ENCODE measurements at regions not wholly inside any gene's neighbourhood (a gene's known extent, or its start where the extent isn't known, plus 50 kb on each side); places are given as distances from the start of the nearest gene placed in this dataset.

- 85 to 88% methylated on average over 5 of the region's 5 CpGs for WGBS, 2 donors
- no peaks in the 10 kb centered on the region for H3K4me1 ChIP-seq
These were observed 489.9 kb downstream of the BCL11B start for GRCh38 chr14:98782062-98782461.

GRCh38 chr14:98785578-98785977 lies 486.4 kb downstream of the BCL11B start:
- no peak overlapping the region for H3K4me3 ChIP-seq
- H3K36me3 ChIP-seq, result no peaks in the 10 kb centered on the region
- 67 to 71% methylated on average over 6 of the region's 6 CpGs for WGBS, 2 donors
- no peak for DNase-seq (ENCODE audit: low spot score in 2 of 2)
- TF ChIP-seq EP300 (IDR thresholded peaks at IDR 0.05), result no peak
- no peak for TF ChIP-seq POLR2A (IDR thresholded peaks at IDR 0.05)
- TF ChIP-seq CTCF (IDR thresholded peaks at IDR 0.05), result no peak
- H3K27me3 ChIP-seq, result no peaks in the 10 kb centered on the region
- H3K27ac ChIP-seq, result no peak overlapping the region
- no peaks in the 10 kb centered on the region for H3K4me1 ChIP-seq
- H3K9me3 ChIP-seq, result peaks cover 0 to 3% (median 0%) of the 10 kb centered on the region in 4 donors

More at GRCh38 chr14:98782062-98782461, 489.9 kb downstream of the BCL11B start:
- H3K27ac ChIP-seq, result no peak overlapping the region
- no peaks in the 10 kb centered on the region for H3K9me3 ChIP-seq
- TF ChIP-seq EP300 (IDR thresholded peaks at IDR 0.05) (no peak), CTCF (IDR thresholded peaks at IDR 0.05) (no peak), POLR2A (IDR thresholded peaks at IDR 0.05) (no peak)
- H3K4me3 ChIP-seq, result no peak overlapping the region
- no peak for DNase-seq (ENCODE audit: low spot score in 2 of 2)
- no peaks in the 10 kb centered on the region for H3K36me3 ChIP-seq
- no peaks in the 10 kb centered on the region for H3K27me3 ChIP-seq

- DNase-seq (ENCODE audit: low spot score in 2 of 2), result no peak
- Histone ChIP-seq H3K9me3 (peaks cover 0 to 3% (median 0%) of the 10 kb centered on the region in 4 donors), H3K27ac (no peak overlapping the region), H3K4me3 (no peak overlapping the region), H3K4me1 (no peaks in the 10 kb centered on the region), H3K27me3 (no peaks in the 10 kb centered on the region), H3K36me3 (no peaks in the 10 kb centered on the region)
- no peak for TF ChIP-seq CTCF (IDR thresholded peaks at IDR 0.05)
- TF ChIP-seq EP300 (IDR thresholded peaks at IDR 0.05), result no peak
- no peak for TF ChIP-seq POLR2A (IDR thresholded peaks at IDR 0.05)
- WGBS, 2 donors, result 76 to 77% methylated on average over 4 of the region's 4 CpGs
These were observed 485.5 kb downstream of the BCL11B start for GRCh38 chr14:98786456-98786855.

- H3K9me3 ChIP-seq, result peaks cover 0 to 23% (median 4%) of the 10 kb centered on the region in 4 donors
- 87% methylated on average over 3 of the region's 3 CpGs for WGBS, 2 donors
- no peak overlapping the region for H3K27ac ChIP-seq
- H3K4me1 ChIP-seq, result no peaks in the 10 kb centered on the region
- no peak for TF ChIP-seq EP300 (IDR thresholded peaks at IDR 0.05)
- TF ChIP-seq POLR2A (IDR thresholded peaks at IDR 0.05), result no peak
- TF ChIP-seq CTCF (IDR thresholded peaks at IDR 0.05), result no peak
- H3K27me3 ChIP-seq, result no peaks in the 10 kb centered on the region
- no peaks in the 10 kb centered on the region for H3K36me3 ChIP-seq
- DNase-seq (ENCODE audit: low spot score in 2 of 2), result no peak
- no peak overlapping the region for H3K4me3 ChIP-seq
These were observed 480.3 kb downstream of the BCL11B start for GRCh38 chr14:98791661-98792060.

- no peak for TF ChIP-seq EP300 (IDR thresholded peaks at IDR 0.05)
- no peak for TF ChIP-seq CTCF (IDR thresholded peaks at IDR 0.05)
- no peak for TF ChIP-seq POLR2A (IDR thresholded peaks at IDR 0.05)
- Histone ChIP-seq H3K9me3 (peaks cover 0 to 23% (median 4%) of the 10 kb centered on the region in 4 donors), H3K36me3 (no peaks in the 10 kb centered on the region), H3K27me3 (no peaks in the 10 kb centered on the region), H3K27ac (no peak overlapping the region), H3K4me1 (no peaks in the 10 kb centered on the region), H3K4me3 (no peak overlapping the region)
- DNase-seq (ENCODE audit: low spot score in 2 of 2), result no peak
- WGBS, 2 donors, result 87 to 95% methylated on average over 1 of the region's 1 CpG
These were observed 479.8 kb downstream of the BCL11B start for GRCh38 chr14:98792171-98792570.
